ENCODE measurements at regions not wholly inside any gene's neighbourhood (a gene's known extent, or its start where the extent isn't known, plus 50 kb on each side); places are given as distances from the start of the nearest gene placed in this dataset. TPM values are rescaled to one million over a fixed set of nuclear protein-coding genes. Genes with fewer than 3 reads are reported as not detected.
"Not testable (repeated sequence)": the region's sequence is repeated elsewhere in the genome, so short reads cannot be mapped to it uniquely, and the experiment has no call there.

DNA sequence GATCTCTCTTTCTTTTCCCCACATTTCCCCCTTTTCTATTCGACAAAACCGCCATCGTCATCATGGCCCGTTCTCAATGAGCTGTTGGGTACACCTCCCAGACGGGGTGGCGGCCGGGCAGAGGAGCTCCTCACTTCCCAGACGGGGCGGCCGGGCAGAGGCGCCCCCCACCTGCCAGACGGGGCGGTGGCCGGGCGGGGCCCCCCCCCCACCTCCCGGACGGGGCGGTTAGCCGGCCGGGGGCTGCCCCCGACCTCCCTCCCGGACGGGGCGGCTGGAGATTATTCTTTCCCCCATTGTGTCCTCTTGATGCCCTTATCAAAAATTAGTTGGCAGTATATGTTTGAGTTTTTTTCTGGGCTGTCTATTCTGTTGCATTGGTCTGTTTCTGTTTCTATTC lies 56.9 kb upstream of the ZNF184 start:
- not testable (repeated sequence) for H2BK120ac ChIP-seq (ENCODE audit: low read depth, low read length); H4K91ac ChIP-seq (ENCODE audit: low read depth, low read length, poor library complexity); H2BK12ac ChIP-seq (ENCODE audit: low read length); H2BK5ac ChIP-seq (ENCODE audit: low read length); H3K9me3 ChIP-seq (replicated peaks in 1 of 2; ENCODE audit: control insufficient read depth in 2 of 2, insufficient read depth in 1 of 2, low read depth in 1 of 2, low read length in 2 of 2); H3K27ac ChIP-seq (replicated peaks; ENCODE audit: low read length); DNase-seq (ENCODE audit: low spot score); H3K4ac ChIP-seq (ENCODE audit: low read length); H4K8ac ChIP-seq (ENCODE audit: low read depth, low read length); H3K4me3 ChIP-seq (ENCODE audit: low read length in 2 of 2); H2AFZ ChIP-seq (ENCODE audit: low read length); H3K4me1 ChIP-seq (ENCODE audit: control insufficient read depth in 2 of 2, insufficient read depth in 1 of 2, low read depth in 1 of 2, low read length in 2 of 2); H3K9ac ChIP-seq (ENCODE audit: low read depth, low read length, poor library complexity); H3K27me3 ChIP-seq (ENCODE audit: control insufficient read depth in 3 of 3, insufficient read depth in 3 of 3, low read depth in 1 of 3, low read length in 3 of 3); H3K23ac ChIP-seq (ENCODE audit: low read depth, low read length, poor library complexity); H2BK15ac ChIP-seq (ENCODE audit: low read length); H3K36me3 ChIP-seq (replicated peaks in 1 of 2; ENCODE audit: control insufficient read depth in 2 of 2, insufficient read depth in 2 of 2, low read length in 2 of 2); H3K14ac ChIP-seq (ENCODE audit: low read length); H3K4me2 ChIP-seq (ENCODE audit: insufficient read depth, low read length, poor library complexity, severe bottlenecking); H3K79me1 ChIP-seq (ENCODE audit: low read depth, low read length); H3K18ac ChIP-seq (ENCODE audit: low read length); H2AK5ac ChIP-seq (ENCODE audit: low read depth, low read length)
- no CpG with 5 or more reads among the region's 24 CpGs for WGBS, 2 donors (ENCODE audit: extremely low coverage in 2 of 2, insufficient read length in 2 of 2, insufficient replicate concordance in 1 of 2)

DNA sequence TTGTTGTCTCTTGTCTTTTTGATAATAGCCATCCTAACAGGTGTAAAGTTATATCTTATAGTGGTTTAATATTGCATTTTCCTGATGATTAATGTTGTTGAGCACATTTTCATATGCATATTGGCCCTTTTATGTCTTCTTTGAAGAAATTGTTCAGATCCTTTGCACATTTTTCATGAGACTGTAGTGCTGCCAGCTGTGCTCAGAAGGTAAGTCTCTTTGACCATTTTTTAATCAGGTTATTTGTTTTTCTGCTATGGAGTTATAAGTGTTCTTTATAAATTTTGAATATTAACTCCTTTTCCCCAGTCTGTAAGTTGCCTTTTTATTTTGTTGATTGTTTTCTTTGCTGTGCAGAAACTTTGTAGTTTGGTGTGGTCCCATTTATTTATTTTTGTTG lies 55.8 kb upstream of the ZNF184 start:
- Histone ChIP-seq H3K27ac (replicated peaks; ENCODE audit: low read length) (no peak overlapping the region), H3K9me3 (replicated peaks in 1 of 2; ENCODE audit: control insufficient read depth in 2 of 2, insufficient read depth in 1 of 2, low read depth in 1 of 2, low read length in 2 of 2) (no peaks in the 10 kb centered on the region), H2AFZ (ENCODE audit: low read length) (no peak overlapping the region), H4K91ac (ENCODE audit: low read depth, low read length, poor library complexity) (no peak overlapping the region), H3K27me3 (ENCODE audit: control insufficient read depth in 3 of 3, insufficient read depth in 3 of 3, low read depth in 1 of 3, low read length in 3 of 3) (no peaks in the 10 kb centered on the region), H3K4ac (ENCODE audit: low read length) (no peak overlapping the region), H3K4me1 (ENCODE audit: control insufficient read depth in 2 of 2, insufficient read depth in 1 of 2, low read depth in 1 of 2, low read length in 2 of 2) (peaks cover 3% of the 10 kb centered on the region in 2 donors), H3K36me3 (replicated peaks in 1 of 2; ENCODE audit: control insufficient read depth in 2 of 2, insufficient read depth in 2 of 2, low read length in 2 of 2) (no peaks in the 10 kb centered on the region), H4K8ac (ENCODE audit: low read depth, low read length) (no peak overlapping the region), H3K23ac (ENCODE audit: low read depth, low read length, poor library complexity) (no peak overlapping the region), H3K4me2 (ENCODE audit: insufficient read depth, low read length, poor library complexity, severe bottlenecking) (no peak overlapping the region), H3K14ac (ENCODE audit: low read length) (no peak overlapping the region), H3K4me3 (ENCODE audit: low read length in 2 of 2) (no peak overlapping the region), H3K79me1 (ENCODE audit: low read depth, low read length) (no peaks in the 10 kb centered on the region), H2BK120ac (ENCODE audit: low read depth, low read length) (no peak overlapping the region), H2BK15ac (ENCODE audit: low read length) (no peak overlapping the region), H3K9ac (ENCODE audit: low read depth, low read length, poor library complexity) (no peak overlapping the region), H2BK12ac (ENCODE audit: low read length) (no peak overlapping the region), H2BK5ac (ENCODE audit: low read length) (no peak overlapping the region), H2AK5ac (ENCODE audit: low read depth, low read length) (no peak overlapping the region), H3K18ac (ENCODE audit: low read length) (no peak overlapping the region)
- DNase-seq (ENCODE audit: low spot score): no peak

Small RNA genes lying in the stretch of these regions (small RNA-seq; reads per million reads assigned to genes)
- gene AL031229.1 (ENCODE audit: insufficient read depth): not detected
- gene HIST1H4PS1 (ENCODE audit: insufficient read depth): not detected
- not detected for gene RNU6-471P (ENCODE audit: insufficient read depth)
